ENCODE measurements at regions not wholly inside any gene's neighbourhood (a gene's known extent, or its start where the extent isn't known, plus 50 kb on each side); places are given as distances from the start of the nearest gene placed in this dataset.

DNA sequence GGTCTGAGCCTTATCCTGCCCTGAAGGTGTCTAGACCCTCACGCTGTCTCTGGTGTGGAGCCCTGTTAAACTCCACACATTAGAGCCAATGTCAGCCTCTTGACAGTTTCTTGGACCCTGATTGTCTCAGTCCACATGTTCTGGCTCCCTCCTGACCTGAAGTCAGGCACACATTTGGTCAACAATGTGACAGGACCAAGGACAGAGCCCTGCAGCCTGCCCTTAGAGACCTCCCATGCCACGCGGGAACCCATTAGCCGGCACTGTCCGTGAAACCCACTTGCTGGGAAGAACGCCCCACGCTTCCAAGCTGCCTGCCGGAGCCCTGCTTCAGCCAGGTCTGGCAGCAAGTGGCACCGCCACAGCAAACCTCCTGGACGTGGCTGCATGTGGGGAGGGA, 162.7 kb upstream of the LINGO1 start:
- ChIA-PET CTCF (ENCODE audit: partially characterized antibody) (interaction anchor here (5.8 kb wide), 1 partner anchor 8 kb away, joined by 78 read pairs; no protein-coding TSS in a partner anchor), POLR2A (ENCODE audit: partially characterized antibody) (no interaction called here)
- H3K27me3 ChIP-seq (replicated peaks in 1 of 4; ENCODE audit: control insufficient read depth in 3 of 4, extremely low read depth in 1 of 4, insufficient read depth in 3 of 4, low read length in 3 of 4), result no peaks in the 10 kb centered on the region

More for the DNA sequence above, 162.7 kb upstream of the LINGO1 start:
- Histone ChIP-seq H3K56ac (replicated peaks; ENCODE audit: insufficient read length, low read depth, low read length) (no peak overlapping the region), H2BK5ac (ENCODE audit: low read depth, low read length) (no peak overlapping the region), H2AK5ac (ENCODE audit: low read depth, low read length) (0 out of 2 replicates have a peak overlapping the region, but pooled peaks have one; percentile 53), H4K5ac (ENCODE audit: insufficient read length, low read depth, low read length) (no peak overlapping the region), H3K4ac (replicated peaks; ENCODE audit: insufficient read length, low read depth, low read length) (no peak overlapping the region), H3K27ac (ENCODE audit: low read depth, low read length) (no peak overlapping the region), H3K9ac (replicated peaks in 1 of 4; ENCODE audit: extremely low read depth in 1 of 4, low read depth in 3 of 4, low read length in 3 of 4) (no peak overlapping the region), H4K8ac (ENCODE audit: extremely low read depth, insufficient read depth, low read length) (no peak overlapping the region), H3K4me3 (ENCODE audit: extremely low read depth in 1 of 4, insufficient read depth in 2 of 4, low read depth in 3 of 4, low read length in 4 of 4) (no peak overlapping the region), H4K91ac (replicated peaks; ENCODE audit: insufficient read length, low read length) (no peak overlapping the region), H3K23me2 (ENCODE audit: low read depth, low read length) (no peaks in the 10 kb centered on the region), H3K79me1 (ENCODE audit: low read depth, low read length) (no peaks in the 10 kb centered on the region; the same call in 1 of the 2 replicates), H2BK120ac (replicated peaks; ENCODE audit: low read depth, low read length) (no peak overlapping the region), H2BK12ac (ENCODE audit: low read depth, low read length) (no peak overlapping the region), H3K36me3 (ENCODE audit: control insufficient read depth in 2 of 4, insufficient read depth in 4 of 4, low read length in 3 of 4) (no peaks in the 10 kb centered on the region), H2BK20ac (ENCODE audit: low read length) (no peak overlapping the region), H4K20me1 (replicated peaks in 1 of 2; ENCODE audit: control insufficient read depth in 1 of 2, insufficient read depth in 2 of 2, low read length in 2 of 2) (no peaks in the 10 kb centered on the region), H3K18ac (ENCODE audit: extremely low read depth, low read length) (no peak overlapping the region), H3K4me1 (replicated peaks in 1 of 4; ENCODE audit: control insufficient read depth in 3 of 4, insufficient read depth in 4 of 4, low read length in 3 of 4) (0 out of 7 replicates have a peak, but pooled peaks cover 0 to 3% (median 0%) of the 10 kb centered on the region in 4 experiments), H3K79me2 (ENCODE audit: control insufficient read depth in 1 of 2, insufficient read depth in 2 of 2, low read length in 2 of 2) (no peaks in the 10 kb centered on the region), H3K23ac (ENCODE audit: insufficient read length) (no peak overlapping the region), H3K9me3 (ENCODE audit: insufficient read depth in 2 of 2, low read depth in 1 of 2, low read length in 1 of 2) (no peaks in the 10 kb centered on the region), H3K14ac (ENCODE audit: insufficient read length) (no peak overlapping the region), H3K4me2 (ENCODE audit: insufficient read depth in 1 of 2, low read depth in 2 of 2, low read length in 2 of 2) (no peak overlapping the region), H2AFZ (ENCODE audit: low read length) (no peak overlapping the region), H2BK15ac (ENCODE audit: low read length) (no peak overlapping the region)
- TF ChIP-seq CTBP2 (IDR thresholded peaks at IDR 0.05; ENCODE audit: borderline replicate concordance, insufficient read depth, insufficient read length, low read length) (no peak), SIN3A (conservative IDR thresholded peaks at IDR 0.05 in 1 of 2, IDR thresholded peaks at IDR 0.05 in 1 of 2; ENCODE audit: low read depth in 1 of 2, low read length in 2 of 2) (no peak), BRCA1 (IDR thresholded peaks at IDR 0.05; ENCODE audit: low read depth, low read length) (no peak)
- TF ChIP-seq, protein P1, sequence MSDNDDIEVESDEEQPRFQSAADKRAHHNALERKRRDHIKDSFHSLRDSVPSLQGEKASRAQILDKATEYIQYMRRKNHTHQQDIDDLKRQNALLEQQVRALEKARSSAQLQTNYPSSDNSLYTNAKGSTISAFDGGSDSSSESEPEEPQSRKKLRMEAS (IDR thresholded peaks at IDR 0.05), result 0 out of 2 replicates have a peak, but pooled peaks have one; percentile 23
- no peak for FAIRE-seq
- DNase-seq (ENCODE audit: low read depth in 1 of 2, low spot score in 2 of 2), result no peak
- 87% methylated on average over 10 of the region's 10 CpGs; no CpG with 5 or more reads in 1 of the 2 experiments for WGBS, 2 experiments (ENCODE audit: extremely low coverage in 1 of 2, insufficient coverage in 1 of 2, insufficient read length in 1 of 2, insufficient replicate concordance in 2 of 2, low coverage in 1 of 2, low lambda C conversion rate in 2 of 2, missing lambda C conversion rate in 1 of 2)

Measured in H1 (cell line).